GM12873 (cell line): ENCODE measurements at regions not wholly inside any gene's neighbourhood (a gene's known extent, or its start where the extent isn't known, plus 50 kb on each side); places are given as distances from the start of the nearest gene placed in this dataset.

Source experiments
- TF ChIP-seq, protein P1 (sequence below): IDR thresholded peaks from 2 replicates; pipeline ENCODE4 v1.5.1; 2012; ENCODE audit warnings: low read depth, mild to moderate bottlenecking, moderate library complexity, low read length, control low read depth; ENCODE audit not compliant: insufficient read depth; ENCODE audit errors: missing control alignments

DNA sequence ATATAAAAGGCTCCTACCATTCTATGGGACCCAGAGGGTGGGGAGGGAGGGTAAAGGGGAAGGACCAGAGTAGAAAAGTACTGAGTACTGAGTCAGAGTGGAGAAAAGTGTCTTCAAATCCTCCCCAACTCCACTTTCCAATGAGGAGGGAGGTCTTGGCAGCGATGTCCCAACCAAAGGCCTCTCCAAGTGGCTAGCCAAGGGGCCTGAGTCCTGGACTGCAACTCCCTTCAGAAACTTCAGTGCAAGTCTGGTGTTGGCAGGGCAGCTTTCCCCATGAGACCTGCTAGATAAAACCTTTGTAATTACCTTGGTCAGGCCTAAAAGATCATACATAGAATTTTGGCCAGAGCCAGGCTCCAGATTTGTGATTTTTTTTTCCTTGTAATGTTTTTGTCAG is 111.3 kb upstream of the TNPO1 start:
- TF ChIP-seq, protein P1, sequence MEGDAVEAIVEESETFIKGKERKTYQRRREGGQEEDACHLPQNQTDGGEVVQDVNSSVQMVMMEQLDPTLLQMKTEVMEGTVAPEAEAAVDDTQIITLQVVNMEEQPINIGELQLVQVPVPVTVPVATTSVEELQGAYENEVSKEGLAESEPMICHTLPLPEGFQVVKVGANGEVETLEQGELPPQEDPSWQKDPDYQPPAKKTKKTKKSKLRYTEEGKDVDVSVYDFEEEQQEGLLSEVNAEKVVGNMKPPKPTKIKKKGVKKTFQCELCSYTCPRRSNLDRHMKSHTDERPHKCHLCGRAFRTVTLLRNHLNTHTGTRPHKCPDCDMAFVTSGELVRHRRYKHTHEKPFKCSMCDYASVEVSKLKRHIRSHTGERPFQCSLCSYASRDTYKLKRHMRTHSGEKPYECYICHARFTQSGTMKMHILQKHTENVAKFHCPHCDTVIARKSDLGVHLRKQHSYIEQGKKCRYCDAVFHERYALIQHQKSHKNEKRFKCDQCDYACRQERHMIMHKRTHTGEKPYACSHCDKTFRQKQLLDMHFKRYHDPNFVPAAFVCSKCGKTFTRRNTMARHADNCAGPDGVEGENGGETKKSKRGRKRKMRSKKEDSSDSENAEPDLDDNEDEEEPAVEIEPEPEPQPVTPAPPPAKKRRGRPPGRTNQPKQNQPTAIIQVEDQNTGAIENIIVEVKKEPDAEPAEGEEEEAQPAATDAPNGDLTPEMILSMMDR: no peak

DNA sequence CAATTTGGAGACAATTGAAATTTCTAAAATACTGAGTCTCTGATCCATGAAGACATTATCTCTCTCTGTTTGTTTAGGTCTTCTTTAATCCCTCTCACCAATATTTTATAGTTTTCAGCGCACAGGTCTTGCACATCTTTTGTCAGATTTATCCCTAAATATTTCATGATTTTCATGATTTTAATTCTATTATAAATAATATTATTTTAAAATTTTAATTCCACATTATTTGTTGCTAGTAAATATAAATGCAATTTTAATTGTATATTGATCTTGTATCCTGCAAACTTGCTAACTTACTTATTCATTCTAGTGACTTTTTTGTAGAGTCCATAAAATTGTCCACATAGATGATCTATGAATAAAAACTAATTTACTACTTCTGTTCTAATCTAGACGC is 112.6 kb upstream of the TNPO1 start:
- TF ChIP-seq, protein P1: no peak

DNA sequence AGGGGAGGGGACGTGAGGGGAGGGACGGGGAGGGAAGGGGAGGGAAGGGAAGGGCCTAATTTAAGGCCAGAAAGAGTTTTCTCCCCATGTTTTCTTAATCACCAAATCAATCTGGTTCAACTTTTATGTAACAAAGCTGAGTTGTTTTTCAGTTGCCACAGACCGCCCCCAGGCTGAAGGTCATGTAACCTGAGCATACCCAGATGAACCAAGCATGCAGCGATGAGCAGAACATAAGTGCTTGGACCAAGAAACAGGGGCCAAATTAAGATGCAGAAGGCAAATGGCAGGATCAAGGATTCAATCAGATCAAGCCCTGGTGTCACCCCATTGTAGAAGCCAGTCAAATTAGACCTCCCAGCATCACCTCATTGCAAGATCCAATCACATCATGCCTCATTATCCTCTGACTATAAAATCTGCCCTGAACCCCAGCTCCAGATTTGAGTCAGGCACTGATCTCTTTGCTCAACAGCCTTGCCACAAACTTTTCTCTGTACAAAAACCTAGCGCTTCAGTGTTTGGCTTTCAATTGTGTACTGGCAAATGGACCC is 113.5 kb upstream of the TNPO1 start:
- TF ChIP-seq, protein P1: no peak

DNA sequence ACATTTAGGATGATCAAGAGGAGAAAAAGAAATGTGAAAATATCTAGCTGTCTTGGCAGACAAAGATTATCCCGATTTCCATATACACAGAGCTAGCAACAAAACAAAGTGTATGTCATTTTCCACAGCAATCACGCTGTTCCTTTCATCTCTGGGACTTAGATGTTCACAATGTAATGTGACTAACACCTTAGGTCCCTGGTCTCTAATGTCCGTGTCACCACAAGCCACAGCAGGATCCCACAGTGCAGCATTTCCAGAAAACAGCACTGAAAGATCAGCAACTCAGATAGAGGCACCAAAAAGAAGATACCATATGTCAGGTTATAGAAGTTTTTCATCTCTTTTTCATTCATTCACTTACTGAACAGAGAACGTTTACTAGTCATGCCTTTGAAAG is 118.0 kb upstream of the TNPO1 start:
- TF ChIP-seq, protein P1: no peak

DNA sequence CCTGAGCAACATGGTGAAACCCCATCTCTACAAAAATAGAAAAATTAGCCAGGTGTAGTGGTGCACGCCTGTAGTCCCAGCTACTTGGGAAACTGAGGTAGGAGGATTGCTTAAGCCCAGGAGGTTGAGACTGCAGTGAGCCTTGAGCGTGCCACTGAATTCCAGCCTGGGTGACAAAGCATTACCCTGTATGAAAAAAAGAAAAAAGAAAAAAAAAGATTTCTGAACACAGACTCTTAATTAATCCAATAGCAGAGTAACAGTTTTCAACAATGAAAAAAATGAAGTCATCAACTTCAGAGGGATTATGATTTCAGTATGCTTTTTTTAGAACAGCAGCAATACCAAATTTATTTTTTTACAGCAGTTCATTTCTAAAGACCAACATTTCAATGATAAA is 118.8 kb upstream of the TNPO1 start:
- TF ChIP-seq, protein P1: no peak

DNA sequence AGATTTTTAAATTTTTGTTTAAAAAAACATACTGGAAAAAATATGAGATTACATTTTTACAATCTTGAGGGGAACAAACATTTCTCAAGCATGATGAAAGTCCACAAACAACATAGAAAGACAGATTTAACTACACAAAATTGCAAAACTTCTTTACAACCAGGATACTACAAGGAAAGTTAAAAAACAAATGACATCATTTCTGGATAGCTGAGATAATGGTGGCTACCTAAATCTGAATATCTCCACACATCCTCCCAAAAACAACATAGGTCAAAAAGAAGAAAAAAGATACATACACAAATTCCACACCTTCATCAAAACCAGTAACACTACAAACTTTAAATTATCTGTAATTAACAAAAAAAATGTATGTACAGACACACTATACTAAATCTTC is 120.8 kb upstream of the TNPO1 start:
- TF ChIP-seq, protein P1: no peak

DNA sequence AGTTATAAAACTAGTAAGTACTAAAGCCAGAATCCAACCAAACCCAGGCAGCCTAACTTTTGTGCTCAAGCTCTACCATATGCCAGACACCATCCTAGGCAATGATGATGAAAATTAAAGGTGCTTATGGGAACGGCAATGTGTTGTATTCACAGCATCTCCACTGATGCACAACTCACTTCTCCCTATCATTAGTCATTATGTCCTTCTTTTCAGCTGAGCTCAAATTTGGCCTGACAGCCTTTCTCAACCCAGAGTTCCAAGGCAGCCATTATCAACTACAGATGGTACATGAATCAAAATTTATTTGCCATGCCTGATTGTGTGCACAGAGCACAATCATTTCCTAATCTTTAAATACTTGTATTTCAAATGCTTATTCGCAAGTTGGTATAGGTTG is 121.6 kb upstream of the TNPO1 start:
- TF ChIP-seq, protein P1: no peak
